HEK293T (cell line): ENCODE measurements at regions not wholly inside any gene's neighbourhood (a gene's known extent, or its start where the extent isn't known, plus 50 kb on each side); places are given as distances from the start of the nearest gene placed in this dataset.

Experiments
- CTCF ChIA-PET: fragments of 350-600 bp; formaldehyde crosslinking; extraction: SDS; loops from one replicate; lab custom pipeline; 2021; ENCODE audit warnings: antibody characterized with exemption, inconsistent platforms; lab: Yijun Ruan, JAX
- POLR2A ChIA-PET: fragments of 350-600 bp; formaldehyde crosslinking; extraction: SDS; loops from one replicate; lab custom pipeline; 2020; ENCODE audit warnings: antibody characterized with exemption, inconsistent platforms; lab: Yijun Ruan, JAX
- DNase-seq: peaks from one replicate; pipeline ENCODE4 v3.0.0; 2012; ENCODE audit warnings: mixed read lengths; ENCODE audit errors: extremely low spot score
- ARNT ChIP-seq: fragments of 450-650 bp; IDR thresholded peaks from 2 replicates; pipeline ENCODE4 v1.6.1; 2017; ENCODE audit warnings: mild to moderate bottlenecking
- BHLHE40 ChIP-seq: fragments of 450-650 bp; IDR thresholded peaks from 2 replicates; pipeline ENCODE4 v1.6.1; 2016; ENCODE audit warnings: mild to moderate bottlenecking, moderate library complexity, borderline replicate concordance
- CTBP1 ChIP-seq: fragments of 450-650 bp; IDR thresholded peaks from 2 replicates; pipeline ENCODE4 v1.6.1; 2016; ENCODE audit warnings: borderline replicate concordance
- ELF4 ChIP-seq: fragments of 450-650 bp; IDR thresholded peaks from 2 replicates; pipeline ENCODE4 v1.6.1; 2017; ENCODE audit warnings: antibody characterized with exemption
- FOXA1 ChIP-seq: fragments of 450-650 bp; IDR thresholded peaks from 2 replicates; pipeline ENCODE4 v1.6.1; 2016; ENCODE audit warnings: mild to moderate bottlenecking
- FOXK2 ChIP-seq: fragments of 450-650 bp; IDR thresholded peaks from 2 replicates; pipeline ENCODE4 v1.6.1; 2016; ENCODE audit warnings: mild to moderate bottlenecking
- FOXM1 ChIP-seq: fragments of 450-650 bp; IDR thresholded peaks from 2 replicates; pipeline ENCODE4 v1.6.1; 2017; ENCODE audit warnings: mild to moderate bottlenecking, borderline replicate concordance
- HDGF ChIP-seq: fragments of 450-650 bp; IDR thresholded peaks from 2 replicates; pipeline ENCODE4 v1.6.1; 2017; ENCODE audit warnings: antibody characterized with exemption, borderline replicate concordance
- L3MBTL2 ChIP-seq: fragments of 450-650 bp; conservative IDR thresholded peaks from 2 replicates; pipeline ENCODE4 v1.6.1; 2016; ENCODE audit warnings: mild to moderate bottlenecking
- LEF1 ChIP-seq: fragments of 450-650 bp; IDR thresholded peaks from 2 replicates; pipeline ENCODE4 v1.6.1; 2017; ENCODE audit warnings: mild to moderate bottlenecking, borderline replicate concordance
- NFRKB ChIP-seq: fragments of 450-650 bp; IDR thresholded peaks from 2 replicates; pipeline ENCODE4 v1.6.1; 2016; ENCODE audit warnings: mild to moderate bottlenecking, moderate library complexity
- PKNOX1 ChIP-seq: fragments of 450-650 bp; IDR thresholded peaks from 2 replicates; pipeline ENCODE4 v1.6.1; 2016
- SP1 ChIP-seq: fragments of 450-650 bp; IDR thresholded peaks from 2 replicates; pipeline ENCODE4 v1.6.1; 2017
- SUZ12 ChIP-seq: fragments of 450-650 bp; IDR thresholded peaks from 2 replicates; pipeline ENCODE4 v1.6.1; 2016; ENCODE audit warnings: mild to moderate bottlenecking
- TARDBP ChIP-seq: fragments of 450-650 bp; IDR thresholded peaks from 2 replicates; pipeline ENCODE4 v1.6.1; 2016
- ZNF384 ChIP-seq: fragments of 450-650 bp; IDR thresholded peaks from 2 replicates; pipeline ENCODE4 v1.6.1; 2016

- CTCF ChIA-PET, result no interaction called here
- DNase-seq, result no peak
- POLR2A ChIA-PET, result no interaction called here
- TF ChIP-seq BHLHE40 (no peak), LEF1 (no peak), SUZ12 (no peak), ELF4 (no peak), PKNOX1 (no peak), FOXK2 (no peak), L3MBTL2 (no peak), TARDBP (no peak)
These were observed 55.5 kb upstream of the SLC8A1 start for GRCh38 chr2:40507432-40507831.

- no peak for DNase-seq
- ChIA-PET POLR2A (no interaction called here), CTCF (no interaction called here)
- TF ChIP-seq FOXA1, result no peak
- no peak for TF ChIP-seq FOXK2
- no peak for TF ChIP-seq ARNT
- no peak for TF ChIP-seq FOXM1
- TF ChIP-seq NFRKB, result no peak
- no peak for TF ChIP-seq HDGF
- no peak for TF ChIP-seq BHLHE40
- TF ChIP-seq SP1, result no peak
- TF ChIP-seq TARDBP, result no peak
- no peak for TF ChIP-seq SUZ12
- TF ChIP-seq ZNF384, result no peak
- no peak for TF ChIP-seq L3MBTL2
- TF ChIP-seq PKNOX1, result no peak
- no peak for TF ChIP-seq CTBP1
- no peak for TF ChIP-seq LEF1
- TF ChIP-seq ELF4, result no peak
These were observed 58.4 kb upstream of the SLC8A1 start for GRCh38 chr2:40510304-40510703.

GRCh38 chr2:40511661-40512213 is 59.8 kb upstream of the SLC8A1 start:
- no peak for DNase-seq
- CTCF ChIA-PET, result interaction anchor here (1.1 kb wide), 1 partner anchor 43 kb away, joined by 3 read pairs; no protein-coding TSS in a partner anchor
- TF ChIP-seq FOXA1 (no peak), CTBP1 (no peak), ZNF384 (no peak), NFRKB (no peak), ARNT (no peak), FOXM1 (no peak)
- POLR2A ChIA-PET, result no interaction called here

GRCh38 chr2:40512256-40512655 is 60.4 kb upstream of the SLC8A1 start:
- POLR2A ChIA-PET, result no interaction called here
- TF ChIP-seq FOXK2, result no peak
- no peak for TF ChIP-seq BHLHE40
- TF ChIP-seq SUZ12, result no peak
- no peak for TF ChIP-seq LEF1
- TF ChIP-seq FOXA1, result no peak
- CTCF ChIA-PET, result interaction anchor here (1.1 kb wide), 1 partner anchor 42 kb away, joined by 3 read pairs; no protein-coding TSS in a partner anchor
- DNase-seq, result no peak

- ChIA-PET POLR2A (no interaction called here), CTCF (no interaction called here)
- no peak for TF ChIP-seq L3MBTL2
- no peak for TF ChIP-seq SP1
- no peak for TF ChIP-seq ELF4
- TF ChIP-seq FOXM1, result no peak
- TF ChIP-seq FOXA1, result no peak
- no peak for TF ChIP-seq ZNF384
- no peak for TF ChIP-seq SUZ12
- no peak for TF ChIP-seq PKNOX1
- TF ChIP-seq NFRKB, result no peak
- no peak for TF ChIP-seq CTBP1
- TF ChIP-seq BHLHE40, result no peak
- no peak for TF ChIP-seq LEF1
- TF ChIP-seq HDGF, result no peak
- TF ChIP-seq ARNT, result no peak
- TF ChIP-seq TARDBP, result no peak
- DNase-seq, result no peak
These were observed 61.3 kb upstream of the SLC8A1 start for GRCh38 chr2:40513201-40513600.

- POLR2A ChIA-PET, result no interaction called here
- TF ChIP-seq FOXA1 (no peak), FOXK2 (no peak), HDGF (no peak), SUZ12 (no peak), L3MBTL2 (no peak), CTBP1 (no peak), LEF1 (no peak), TARDBP (no peak), FOXM1 (no peak), SP1 (no peak), ZNF384 (no peak), ARNT (no peak), PKNOX1 (no peak), ELF4 (no peak), BHLHE40 (no peak), NFRKB (no peak)
- DNase-seq, result no peak
- CTCF ChIA-PET, result no interaction called here
These were observed 64.7 kb upstream of the SLC8A1 start for GRCh38 chr2:40516604-40517003.
